Hepatocyte (in vitro differentiated cells): ENCODE measurements at regions not wholly inside any gene's neighbourhood (a gene's known extent, or its start where the extent isn't known, plus 50 kb on each side); places are given as distances from the start of the nearest gene placed in this dataset.

Experiments
- CTCF ChIP-seq: fragments of 200-600 bp; sonication (generic); IDR thresholded peaks from 2 replicates; pipeline ENCODE4 v1.5.1; 2016; ENCODE audit warnings: antibody characterized with exemption, mild to moderate bottlenecking; ENCODE audit not compliant: poor library complexity
- EZH2phosphoT487 ChIP-seq: fragments of 200-600 bp; sonication (generic); IDR thresholded peaks from one replicate; pipeline ENCODE4 v1.6.1; 2018; ENCODE audit warnings: antibody characterized with exemption, mild to moderate bottlenecking, low read depth, moderate library complexity; ENCODE audit not compliant: unreplicated experiment, severe bottlenecking

DNA sequence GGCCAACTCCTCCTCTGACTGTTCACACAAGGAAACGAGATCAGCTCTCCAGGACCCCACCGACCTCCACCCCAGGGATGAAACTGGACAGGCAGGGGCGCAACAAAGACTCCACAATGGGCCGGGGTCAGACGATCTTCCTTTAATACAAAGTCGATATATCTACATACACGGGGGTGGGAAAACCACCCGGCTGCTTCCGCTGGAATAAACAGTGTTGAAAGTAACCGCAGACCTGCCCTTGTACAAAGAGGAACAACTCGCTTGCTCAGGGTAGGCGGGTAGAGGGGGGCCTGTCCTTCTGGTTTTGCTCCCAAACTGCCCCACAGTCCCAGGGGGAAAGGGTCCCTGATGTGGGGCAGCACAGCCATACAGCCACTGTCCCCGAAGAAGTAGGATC is 135.2 kb downstream of the PTPRS start:
- no peak for TF ChIP-seq CTCF
- TF ChIP-seq EZH2phosphoT487 = no peak
